ENCODE measurements at regions not wholly inside any gene's neighbourhood (a gene's known extent, or its start where the extent isn't known, plus 50 kb on each side); places are given as distances from the start of the nearest gene placed in this dataset.

- TF ChIP-seq CTCF (IDR thresholded peaks at IDR 0.05) (no peak), POLR2AphosphoS5 (IDR thresholded peaks at IDR 0.05; ENCODE audit: low read depth, low read length) (no peak)
Observed at GRCh38 chr7:93707249-93707648, 132.7 kb upstream of the CALCR start.
